Stomach smooth muscle (tissue), 2 donors: ENCODE measurements at regions not wholly inside any gene's neighbourhood (a gene's known extent, or its start where the extent isn't known, plus 50 kb on each side); places are given as distances from the start of the nearest gene placed in this dataset.

ENCODE experiments used
- H3K27ac ChIP-seq: one replicate; pipeline ENCODE4 v1.7.0; 2013; ENCODE audit warnings: mild to moderate bottlenecking, low read length, inconsistent platforms
- H3K27me3 ChIP-seq, 2 donors: one replicate each; pipeline ENCODE4 v1.7.0; 2013; ENCODE audit warnings: low read length in 2 of 2; ENCODE audit not compliant: insufficient read depth in 2 of 2, control insufficient read depth in 1 of 2
- H3K36me3 ChIP-seq, 2 donors: one replicate each; pipeline ENCODE4 v1.7.0; 2013; ENCODE audit warnings: low read length in 2 of 2; ENCODE audit not compliant: control insufficient read depth in 2 of 2, insufficient read depth in 2 of 2
- H3K4me1 ChIP-seq: one replicate; pipeline ENCODE4 v1.7.0; 2013; ENCODE audit warnings: low read length; ENCODE audit not compliant: control insufficient read depth, insufficient read depth
- H3K4me3 ChIP-seq, 2 donors: one replicate each; pipeline ENCODE4 v1.7.0; 2013; ENCODE audit warnings: low read length in 2 of 2
- H3K9ac ChIP-seq, 2 donors: one replicate each; pipeline ENCODE4 v1.7.0; 2013; ENCODE audit warnings: low read length in 2 of 2, mild to moderate bottlenecking in 1 of 2
- H3K9me3 ChIP-seq, 2 donors: one replicate each; pipeline ENCODE4 v1.7.0; 2013; ENCODE audit warnings: low read length in 2 of 2; ENCODE audit not compliant: control insufficient read depth in 2 of 2
- donor health status: healthy.
- donor health status: Pancreatic carcinoma.

DNA sequence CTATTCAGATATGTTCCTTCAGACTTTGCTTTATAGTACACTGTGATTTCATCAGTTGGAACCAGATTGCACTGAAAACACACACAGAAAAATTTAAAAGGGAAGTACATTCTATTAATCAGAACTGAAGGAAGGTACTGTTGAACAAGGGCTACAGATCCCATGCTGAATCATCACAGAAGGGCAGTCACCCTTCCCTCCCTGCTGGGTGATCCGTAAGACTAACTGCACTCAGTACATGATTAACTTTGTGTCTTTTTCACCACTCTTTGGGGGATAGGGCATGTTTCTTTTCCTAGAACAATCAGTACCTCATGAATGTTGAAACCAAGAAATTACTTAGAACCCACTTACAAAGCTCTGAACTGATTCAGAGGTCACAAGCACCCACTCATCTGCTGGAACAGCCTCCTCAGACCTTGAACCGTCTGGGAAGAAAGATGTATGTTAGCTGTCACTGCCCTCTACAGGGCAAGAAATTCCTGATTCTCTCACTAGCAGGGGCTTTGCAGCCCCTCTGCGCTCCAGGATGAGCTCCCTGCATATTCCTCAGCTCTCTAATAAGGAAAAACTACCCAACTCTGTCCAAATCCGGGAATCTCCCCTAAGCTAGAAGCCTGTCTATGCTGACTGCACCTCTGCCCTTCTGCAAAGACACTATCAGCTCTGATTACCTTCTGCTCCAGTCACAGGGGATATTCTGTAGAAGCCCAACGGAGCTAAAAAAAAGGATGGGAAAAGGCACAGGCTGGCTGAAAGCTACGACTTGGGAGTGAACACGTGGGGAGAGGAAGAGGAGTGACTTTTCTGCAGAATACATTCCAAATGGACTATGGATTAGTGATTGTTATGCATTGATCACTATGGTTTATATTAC lies 51.0 kb downstream of the IARS1 start:
- no peak overlapping the region for H3K4me3 ChIP-seq
- no peak overlapping the region for H3K9ac ChIP-seq
- H3K4me1 ChIP-seq: no peaks in the 10 kb centered on the region
- H3K9me3 ChIP-seq: no peaks in the 10 kb centered on the region
- H3K36me3 ChIP-seq: peaks cover 74 to 76% of the 10 kb centered on the region in 2 donors
- no peak overlapping the region for H3K27ac ChIP-seq
- H3K27me3 ChIP-seq: no peaks in the 10 kb centered on the region

DNA sequence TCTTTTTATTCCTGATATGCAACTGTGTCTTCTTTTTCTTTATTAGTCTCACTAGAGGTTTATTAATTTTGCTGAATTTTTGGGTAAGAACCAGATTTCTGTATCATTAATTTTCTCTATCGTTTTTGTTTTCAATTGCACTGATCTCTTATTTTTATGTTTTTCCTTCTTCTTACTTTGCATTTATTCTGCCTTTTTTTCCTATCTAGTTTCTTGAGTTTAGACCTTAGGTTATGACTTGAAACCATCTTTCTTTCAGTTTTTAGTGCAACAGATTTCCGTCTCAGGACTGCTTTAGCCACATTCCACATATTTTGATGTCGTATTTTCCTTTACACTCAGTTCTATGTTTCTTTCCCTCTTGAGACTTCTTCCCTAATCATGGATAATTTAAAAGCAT lies 56.6 kb downstream of the IARS1 start:
- Histone ChIP-seq H3K27ac (no peak overlapping the region), H3K9me3 (no peaks in the 10 kb centered on the region), H3K36me3 (peaks cover 30 to 32% of the 10 kb centered on the region in 2 donors), H3K9ac (no peak overlapping the region), H3K27me3 (no peaks in the 10 kb centered on the region), H3K4me3 (no peak overlapping the region), H3K4me1 (no peaks in the 10 kb centered on the region)

DNA sequence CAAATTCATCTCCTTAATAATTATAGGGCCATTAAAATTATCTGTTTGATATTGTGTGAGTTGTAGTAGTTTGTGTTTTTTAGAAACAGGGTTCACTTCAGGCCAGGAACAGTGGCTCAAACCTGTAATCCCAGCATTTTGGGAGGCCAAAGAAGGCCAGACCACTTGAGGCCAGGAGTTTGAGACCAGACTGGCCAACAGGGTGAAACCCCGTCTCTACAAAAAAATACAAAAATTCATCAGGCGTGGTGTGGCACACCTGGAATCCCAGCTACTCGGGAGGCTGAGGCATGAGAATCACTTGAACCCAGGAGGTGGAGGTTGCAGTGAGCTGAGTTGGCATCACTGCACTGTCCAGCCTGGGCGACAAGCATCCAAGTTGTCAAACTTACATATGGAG lies 57.0 kb downstream of the IARS1 start:
- Histone ChIP-seq H3K4me1 (no peaks in the 10 kb centered on the region), H3K36me3 (peaks cover 27 to 28% of the 10 kb centered on the region in 2 donors)

DNA sequence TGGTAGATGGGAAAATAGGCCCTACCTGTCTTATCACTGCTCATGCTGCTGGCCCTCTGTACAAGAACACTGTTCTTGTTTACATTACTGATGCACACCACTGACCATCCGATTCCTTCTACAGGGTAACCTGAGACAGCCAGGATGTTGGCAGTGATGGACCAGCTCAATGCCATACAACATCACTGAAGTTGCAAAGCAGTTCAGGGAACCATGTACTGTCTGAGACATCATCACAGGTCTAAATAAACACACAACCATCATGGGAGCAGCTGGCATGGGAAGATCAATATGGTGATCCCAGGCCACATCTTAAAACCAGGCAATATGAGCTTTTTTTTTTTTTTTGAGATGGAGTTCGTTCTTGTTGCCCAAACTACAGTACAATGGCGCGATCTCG lies 59.0 kb downstream of the IARS1 start:
- H3K9me3 ChIP-seq: no peaks in the 10 kb centered on the region
- no peak overlapping the region for H3K4me3 ChIP-seq
- no peaks in the 10 kb centered on the region for H3K27me3 ChIP-seq
- peaks cover 13 to 15% of the 10 kb centered on the region in 2 donors for H3K36me3 ChIP-seq
- H3K9ac ChIP-seq: no peak overlapping the region
- H3K4me1 ChIP-seq: no peaks in the 10 kb centered on the region
- no peak overlapping the region for H3K27ac ChIP-seq

More for the DNA sequence above, 57.0 kb downstream of the IARS1 start:
- Histone ChIP-seq H3K4me3 (no peak overlapping the region), H3K9ac (no peak overlapping the region), H3K27me3 (no peaks in the 10 kb centered on the region), H3K27ac (no peak overlapping the region), H3K9me3 (no peaks in the 10 kb centered on the region)

- no peak overlapping the region for H3K9ac ChIP-seq
- H3K36me3 ChIP-seq: peaks cover 5 to 18% of the 10 kb centered on the region in 2 donors
- H3K27me3 ChIP-seq: no peaks in the 10 kb centered on the region
- H3K9me3 ChIP-seq: no peaks in the 10 kb centered on the region
- no peak overlapping the region for H3K4me3 ChIP-seq
- H3K27ac ChIP-seq: no peak overlapping the region
- H3K4me1 ChIP-seq: no peaks in the 10 kb centered on the region
These were observed 61.3 kb downstream of the IARS1 start for GRCh38 chr9:92232190-92232589.

GRCh38 chr9:92228628-92229027 lies 64.9 kb downstream of the IARS1 start:
- Histone ChIP-seq H3K4me3 (no peak overlapping the region), H3K27me3 (no peaks in the 10 kb centered on the region), H3K9me3 (no peaks in the 10 kb centered on the region), H3K4me1 (no peaks in the 10 kb centered on the region), H3K27ac (no peak overlapping the region), H3K36me3 (peaks cover 12 to 21% of the 10 kb centered on the region in 2 donors), H3K9ac (no peak overlapping the region)

GRCh38 chr9:92224177-92224576 lies 69.3 kb downstream of the IARS1 start:
- H3K4me1 ChIP-seq: no peaks in the 10 kb centered on the region
- no peak overlapping the region for H3K9ac ChIP-seq
- peaks cover 20 to 37% of the 10 kb centered on the region in 2 donors for H3K36me3 ChIP-seq
- H3K27ac ChIP-seq: no peak overlapping the region
- H3K4me3 ChIP-seq: no peak overlapping the region
- H3K27me3 ChIP-seq: no peaks in the 10 kb centered on the region
- H3K9me3 ChIP-seq: no peaks in the 10 kb centered on the region

DNA sequence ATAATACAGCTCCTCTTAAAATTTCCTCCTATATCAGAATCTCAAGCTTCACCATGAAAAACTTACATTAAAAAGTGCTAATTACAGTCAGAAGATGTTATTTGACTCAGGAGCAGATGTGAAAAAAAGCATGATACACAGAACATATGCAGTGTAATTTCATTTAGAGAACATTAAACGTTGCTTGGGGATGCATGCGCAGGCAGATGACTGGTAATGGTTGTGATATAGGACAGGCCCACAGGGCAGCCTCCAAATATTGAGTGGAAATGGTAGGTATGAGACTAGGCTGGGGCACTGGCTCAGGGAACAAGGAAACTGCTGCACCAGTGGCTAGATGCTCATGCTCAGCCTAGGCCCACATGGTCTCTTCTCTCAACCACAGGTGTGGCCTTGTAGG lies 69.7 kb downstream of the IARS1 start:
- H3K36me3 ChIP-seq: peaks cover 18 to 34% of the 10 kb centered on the region in 2 donors

GRCh38 chr9:92208693-92209524 lies 84.6 kb downstream of the IARS1 start:
- H3K27ac ChIP-seq: no peak overlapping the region
- H3K36me3 ChIP-seq: peaks cover 20 to 27% of the 10 kb centered on the region in 2 donors
- no peaks in the 10 kb centered on the region for H3K4me1 ChIP-seq
- H3K9me3 ChIP-seq: no peaks in the 10 kb centered on the region
- H3K4me3 ChIP-seq: no peak overlapping the region
- H3K27me3 ChIP-seq: no peaks in the 10 kb centered on the region
- no peak overlapping the region for H3K9ac ChIP-seq

More for the DNA sequence above, 69.7 kb downstream of the IARS1 start:
- H3K9me3 ChIP-seq: no peaks in the 10 kb centered on the region
- H3K4me3 ChIP-seq: no peak overlapping the region
- no peak overlapping the region for H3K9ac ChIP-seq
- H3K27ac ChIP-seq: no peak overlapping the region
- no peaks in the 10 kb centered on the region for H3K4me1 ChIP-seq
- no peaks in the 10 kb centered on the region for H3K27me3 ChIP-seq

- no peaks in the 10 kb centered on the region for H3K4me1 ChIP-seq
- no peak overlapping the region for H3K9ac ChIP-seq
- no peak overlapping the region for H3K27ac ChIP-seq
- H3K9me3 ChIP-seq: no peaks in the 10 kb centered on the region
- H3K27me3 ChIP-seq: no peaks in the 10 kb centered on the region
- H3K4me3 ChIP-seq: no peak overlapping the region
- H3K36me3 ChIP-seq: peaks cover 18 to 21% of the 10 kb centered on the region in 2 donors
These were observed 87.0 kb downstream of the IARS1 start for GRCh38 chr9:92206488-92206887.
